WTC11 (cell line): ENCODE measurements at regions not wholly inside any gene's neighbourhood (a gene's known extent, or its start where the extent isn't known, plus 50 kb on each side); places are given as distances from the start of the nearest gene placed in this dataset.

Experiments
- ATAC-seq: fragments of 200-7000 bp; cut with Tn5 transposase; 2 replicates; pipeline ENCODE4 v1.10.0; 2021; ENCODE audit warnings: mild to moderate bottlenecking, moderate library complexity
- CTCF ChIA-PET: fragments of 300-600 bp; sonication (Branson Sonifier 250); formaldehyde crosslinking; loops from one replicate; lab custom pipeline; 2021; ENCODE audit warnings: antibody characterized with exemption; lab: Charles Lee
- POLR2A ChIA-PET: fragments of 350-600 bp; sonication (Branson Sonifier 250); formaldehyde crosslinking; loops from one replicate; lab custom pipeline; 2021; ENCODE audit warnings: antibody characterized with exemption; lab: Charles Lee
- DNase-seq: peaks from one replicate; pipeline ENCODE4 v3.0.0; 2021; ENCODE audit warnings: low spot score
- H3K27ac Mint-ChIP-seq: 2 replicates; pipeline ENCODE4 v1.8.0; 2021; ENCODE audit warnings: mixed read lengths
- H3K27me3 Mint-ChIP-seq: 2 replicates; pipeline ENCODE4 v1.8.0; 2021; ENCODE audit warnings: low read depth, mild to moderate bottlenecking, moderate library complexity, mixed read lengths
- H3K36me3 Mint-ChIP-seq: 2 replicates; pipeline ENCODE4 v1.8.0; 2021; ENCODE audit warnings: mixed read lengths
- H3K4me1 Mint-ChIP-seq: 2 replicates; pipeline ENCODE4 v1.8.0; 2022; ENCODE audit warnings: mixed read lengths
- H3K4me3 Mint-ChIP-seq: 2 replicates; pipeline ENCODE4 v1.8.0; 2021; ENCODE audit warnings: mild to moderate bottlenecking, moderate library complexity, mixed read lengths
- H3K9me3 Mint-ChIP-seq: 2 replicates; pipeline ENCODE4 v1.8.0; 2021; ENCODE audit warnings: mixed read lengths
- ARID4B ChIP-seq: sonication (generic); formaldehyde crosslinking; IDR thresholded peaks from 2 replicates; pipeline ENCODE4 v1.8.0; 2023; ENCODE audit warnings: missing genetic modification reagents, mild to moderate bottlenecking, borderline replicate concordance
- ATF1 ChIP-seq: sonication (generic); formaldehyde crosslinking; IDR thresholded peaks from 2 replicates; pipeline ENCODE4 v1.8.1; 2023; ENCODE audit warnings: mild to moderate bottlenecking, moderate library complexity, missing genetic modification reagents
- ATF6 ChIP-seq: sonication (generic); formaldehyde crosslinking; IDR thresholded peaks from 2 replicates; pipeline ENCODE4 v1.8.1; 2023; ENCODE audit warnings: mild to moderate bottlenecking, missing genetic modification reagents
- CREB1 ChIP-seq: sonication (generic); formaldehyde crosslinking; IDR thresholded peaks from 2 replicates; pipeline ENCODE4 v1.8.0; 2023; ENCODE audit warnings: mild to moderate bottlenecking, missing genetic modification reagents
- ELF4 ChIP-seq: sonication (generic); formaldehyde crosslinking; IDR thresholded peaks from 2 replicates; pipeline ENCODE4 v1.8.1; 2022; ENCODE audit warnings: low read depth, mild to moderate bottlenecking, moderate library complexity, missing genetic modification reagents
- ESRRA ChIP-seq: sonication (generic); formaldehyde crosslinking; IDR thresholded peaks from 2 replicates; pipeline ENCODE4 v1.8.1; 2022; ENCODE audit warnings: mild to moderate bottlenecking, missing genetic modification reagents, borderline replicate concordance
- GTF2I ChIP-seq: fragments of 250-450 bp; sonication (Bioruptor Pico); conservative IDR thresholded peaks from 2 replicates; pipeline ENCODE4 v1.4.0; 2021; ENCODE audit warnings: mild to moderate bottlenecking
- IRF2 ChIP-seq: sonication (generic); formaldehyde crosslinking; IDR thresholded peaks from 2 replicates; pipeline ENCODE4 v1.8.0; 2022; ENCODE audit warnings: low read depth, missing genetic modification reagents, borderline replicate concordance
- KAT7 ChIP-seq: sonication (generic); formaldehyde crosslinking; IDR thresholded peaks from 2 replicates; pipeline ENCODE4 v1.8.1; 2023; ENCODE audit warnings: missing genetic modification reagents, mild to moderate bottlenecking, borderline replicate concordance
- PREB ChIP-seq: sonication (generic); formaldehyde crosslinking; IDR thresholded peaks from 2 replicates; pipeline ENCODE4 v1.8.1; 2022; ENCODE audit warnings: mild to moderate bottlenecking, missing genetic modification reagents, moderate library complexity, borderline replicate concordance
- SMAD3 ChIP-seq: sonication (generic); formaldehyde crosslinking; IDR thresholded peaks from 2 replicates; pipeline ENCODE4 v1.8.0; 2022; ENCODE audit warnings: missing genetic modification reagents, mild to moderate bottlenecking, borderline replicate concordance
- SOX15 ChIP-seq: fragments of 250-450 bp; sonication (Bioruptor Pico); IDR thresholded peaks from 2 replicates; pipeline ENCODE4 v1.9.0; 2021; ENCODE audit warnings: mild to moderate bottlenecking
- ZNF232 ChIP-seq: sonication (generic); formaldehyde crosslinking; IDR thresholded peaks from 2 replicates; pipeline ENCODE4 v1.8.0; 2022; ENCODE audit warnings: mild to moderate bottlenecking, missing genetic modification reagents
- TF ChIP-seq, protein P1 (sequence below): sonication (generic); formaldehyde crosslinking; IDR thresholded peaks from 2 replicates; pipeline ENCODE4 v1.8.1; 2022; ENCODE audit warnings: missing genetic modification reagents, borderline replicate concordance
- TF ChIP-seq, protein P2 (sequence below): sonication (generic); formaldehyde crosslinking; IDR thresholded peaks from 2 replicates; pipeline ENCODE4 v1.8.0; 2022; ENCODE audit warnings: missing genetic modification reagents
- TF ChIP-seq, protein P3 (sequence below): sonication (generic); formaldehyde crosslinking; IDR thresholded peaks from 2 replicates; pipeline ENCODE4 v1.8.0; 2022; ENCODE audit warnings: mild to moderate bottlenecking, missing genetic modification reagents
- TF ChIP-seq, protein P4 (sequence below): fragments of 250-450 bp; sonication (Bioruptor Pico); IDR thresholded peaks from 2 replicates; pipeline ENCODE4 v1.9.0; 2021; ENCODE audit warnings: moderate library complexity, mild to moderate bottlenecking, inconsistent platforms, borderline replicate concordance

DNA sequence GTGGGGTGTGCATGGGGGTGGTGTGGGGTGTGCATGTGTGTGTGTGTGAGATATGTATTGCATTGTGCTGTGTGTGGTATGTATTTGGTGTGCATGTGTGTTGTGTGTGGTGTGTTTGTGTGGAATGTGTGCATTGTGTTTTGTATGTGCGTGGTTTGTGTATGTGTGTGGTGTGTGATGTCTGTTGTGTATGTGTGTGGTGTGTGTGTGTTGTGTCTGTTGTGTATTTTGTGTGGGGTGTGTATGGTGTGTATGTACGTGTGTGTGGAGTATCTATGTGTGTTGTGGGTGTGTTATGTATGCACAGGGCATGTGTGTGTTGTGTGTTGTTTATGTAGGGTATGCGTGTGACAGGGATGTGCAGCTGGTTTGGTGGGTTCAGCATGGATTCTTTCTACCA lies 67.8 kb upstream of the COG2 start (continued):
- TF ChIP-seq ARID4B (CRISPR knock-in tag) (no peak), ATF1 (no peak), ELF4 (no peak), PREB (CRISPR knock-in tag) (no peak)
- TF ChIP-seq, protein P1, sequence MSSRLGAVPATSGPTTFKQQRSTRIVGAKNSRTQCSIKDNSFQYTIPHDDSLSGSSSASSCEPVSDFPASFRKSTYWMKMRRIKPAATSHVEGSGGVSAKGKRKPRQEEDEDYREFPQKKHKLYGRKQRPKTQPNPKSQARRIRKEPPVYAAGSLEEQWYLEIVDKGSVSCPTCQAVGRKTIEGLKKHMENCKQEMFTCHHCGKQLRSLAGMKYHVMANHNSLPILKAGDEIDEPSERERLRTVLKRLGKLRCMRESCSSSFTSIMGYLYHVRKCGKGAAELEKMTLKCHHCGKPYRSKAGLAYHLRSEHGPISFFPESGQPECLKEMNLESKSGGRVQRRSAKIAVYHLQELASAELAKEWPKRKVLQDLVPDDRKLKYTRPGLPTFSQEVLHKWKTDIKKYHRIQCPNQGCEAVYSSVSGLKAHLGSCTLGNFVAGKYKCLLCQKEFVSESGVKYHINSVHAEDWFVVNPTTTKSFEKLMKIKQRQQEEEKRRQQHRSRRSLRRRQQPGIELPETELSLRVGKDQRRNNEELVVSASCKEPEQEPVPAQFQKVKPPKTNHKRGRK, result no peak

DNA sequence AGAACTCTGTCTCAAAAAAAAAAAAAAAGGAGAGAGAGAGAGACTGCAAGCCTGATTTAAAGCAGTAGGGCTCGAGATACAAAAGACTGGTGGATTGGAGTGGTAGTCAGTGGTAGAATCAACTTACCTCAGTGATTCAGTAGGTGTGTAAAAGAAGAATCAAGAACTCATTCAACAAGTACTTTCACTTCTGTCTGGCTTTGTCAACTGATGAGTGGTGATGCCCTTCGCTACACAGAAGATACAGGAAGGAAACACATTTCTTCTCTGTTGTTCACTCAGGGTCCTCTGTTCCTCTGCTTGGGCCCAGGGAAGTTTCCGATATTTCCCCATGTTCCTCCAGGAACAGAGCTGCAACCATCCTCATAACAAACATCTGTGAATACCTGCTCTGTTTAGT lies 68.6 kb upstream of the COG2 start:
- Mint-ChIP-seq H3K27ac (no peak overlapping the region), H3K9me3 (no peaks in the 10 kb centered on the region; the same call in 1 of the 2 replicates), H3K36me3 (no peaks in the 10 kb centered on the region), H3K4me3 (no peak overlapping the region), H3K27me3 (peaks cover 10% of the 10 kb centered on the region), H3K4me1 (peaks cover 19% of the 10 kb centered on the region)
- DNase-seq (no peak), ATAC-seq (no peak)
- CTCF ChIA-PET, result no interaction called here
- POLR2A ChIA-PET, result no interaction called here
- TF ChIP-seq CREB1 (no peak), GTF2I (CRISPR knock-in tag) (no peak), SMAD3 (CRISPR knock-in tag) (no peak), ATF6 (CRISPR knock-in tag) (no peak), ZNF232 (no peak), KAT7 (no peak), ESRRA (CRISPR knock-in tag) (no peak), IRF2 (CRISPR knock-in tag) (no peak), SOX15 (no peak), PREB (CRISPR knock-in tag) (no peak)
- TF ChIP-seq, protein P2, sequence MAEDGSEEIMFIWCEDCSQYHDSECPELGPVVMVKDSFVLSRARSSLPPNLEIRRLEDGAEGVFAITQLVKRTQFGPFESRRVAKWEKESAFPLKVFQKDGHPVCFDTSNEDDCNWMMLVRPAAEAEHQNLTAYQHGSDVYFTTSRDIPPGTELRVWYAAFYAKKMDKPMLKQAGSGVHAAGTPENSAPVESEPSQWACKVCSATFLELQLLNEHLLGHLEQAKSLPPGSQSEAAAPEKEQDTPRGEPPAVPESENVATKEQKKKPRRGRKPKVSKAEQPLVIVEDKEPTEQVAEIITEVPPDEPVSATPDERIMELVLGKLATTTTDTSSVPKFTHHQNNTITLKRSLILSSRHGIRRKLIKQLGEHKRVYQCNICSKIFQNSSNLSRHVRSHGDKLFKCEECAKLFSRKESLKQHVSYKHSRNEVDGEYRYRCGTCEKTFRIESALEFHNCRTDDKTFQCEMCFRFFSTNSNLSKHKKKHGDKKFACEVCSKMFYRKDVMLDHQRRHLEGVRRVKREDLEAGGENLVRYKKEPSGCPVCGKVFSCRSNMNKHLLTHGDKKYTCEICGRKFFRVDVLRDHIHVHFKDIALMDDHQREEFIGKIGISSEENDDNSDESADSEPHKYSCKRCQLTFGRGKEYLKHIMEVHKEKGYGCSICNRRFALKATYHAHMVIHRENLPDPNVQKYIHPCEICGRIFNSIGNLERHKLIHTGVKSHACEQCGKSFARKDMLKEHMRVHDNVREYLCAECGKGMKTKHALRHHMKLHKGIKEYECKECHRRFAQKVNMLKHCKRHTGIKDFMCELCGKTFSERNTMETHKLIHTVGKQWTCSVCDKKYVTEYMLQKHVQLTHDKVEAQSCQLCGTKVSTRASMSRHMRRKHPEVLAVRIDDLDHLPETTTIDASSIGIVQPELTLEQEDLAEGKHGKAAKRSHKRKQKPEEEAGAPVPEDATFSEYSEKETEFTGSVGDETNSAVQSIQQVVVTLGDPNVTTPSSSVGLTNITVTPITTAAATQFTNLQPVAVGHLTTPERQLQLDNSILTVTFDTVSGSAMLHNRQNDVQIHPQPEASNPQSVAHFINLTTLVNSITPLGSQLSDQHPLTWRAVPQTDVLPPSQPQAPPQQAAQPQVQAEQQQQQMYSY (CRISPR knock-in tag), result no peak
- TF ChIP-seq, protein P3, sequence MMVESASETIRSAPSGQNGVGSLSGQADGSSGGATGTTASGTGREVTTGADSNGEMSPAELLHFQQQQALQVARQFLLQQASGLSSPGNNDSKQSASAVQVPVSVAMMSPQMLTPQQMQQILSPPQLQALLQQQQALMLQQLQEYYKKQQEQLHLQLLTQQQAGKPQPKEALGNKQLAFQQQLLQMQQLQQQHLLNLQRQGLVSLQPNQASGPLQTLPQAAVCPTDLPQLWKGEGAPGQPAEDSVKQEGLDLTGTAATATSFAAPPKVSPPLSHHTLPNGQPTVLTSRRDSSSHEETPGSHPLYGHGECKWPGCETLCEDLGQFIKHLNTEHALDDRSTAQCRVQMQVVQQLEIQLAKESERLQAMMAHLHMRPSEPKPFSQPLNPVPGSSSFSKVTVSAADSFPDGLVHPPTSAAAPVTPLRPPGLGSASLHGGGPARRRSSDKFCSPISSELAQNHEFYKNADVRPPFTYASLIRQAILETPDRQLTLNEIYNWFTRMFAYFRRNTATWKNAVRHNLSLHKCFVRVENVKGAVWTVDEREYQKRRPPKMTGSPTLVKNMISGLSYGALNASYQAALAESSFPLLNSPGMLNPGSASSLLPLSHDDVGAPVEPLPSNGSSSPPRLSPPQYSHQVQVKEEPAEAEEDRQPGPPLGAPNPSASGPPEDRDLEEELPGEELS, result no peak
- TF ChIP-seq, protein P4, sequence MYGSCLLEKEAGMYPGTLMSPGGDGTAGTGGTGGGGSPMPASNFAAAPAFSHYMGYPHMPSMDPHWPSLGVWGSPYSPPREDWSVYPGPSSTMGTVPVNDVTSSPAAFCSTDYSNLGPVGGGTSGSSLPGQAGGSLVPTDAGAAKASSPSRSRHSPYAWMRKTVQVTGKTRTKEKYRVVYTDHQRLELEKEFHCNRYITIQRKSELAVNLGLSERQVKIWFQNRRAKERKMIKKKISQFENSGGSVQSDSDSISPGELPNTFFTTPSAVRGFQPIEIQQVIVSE (CRISPR knock-in tag), result no peak
